GM19351 (cell line): ENCODE measurements at regions not wholly inside any gene's neighbourhood (a gene's known extent, or its start where the extent isn't known, plus 50 kb on each side); places are given as distances from the start of the nearest gene placed in this dataset.

Experiments
- ATAC-seq: cut with Tn5 transposase; IDR thresholded peaks from one replicate; pipeline ENCODE4 v1.9.1; 2021; ENCODE audit warnings: mild to moderate bottlenecking, moderate library complexity; ENCODE audit not compliant: unreplicated experiment

DNA sequence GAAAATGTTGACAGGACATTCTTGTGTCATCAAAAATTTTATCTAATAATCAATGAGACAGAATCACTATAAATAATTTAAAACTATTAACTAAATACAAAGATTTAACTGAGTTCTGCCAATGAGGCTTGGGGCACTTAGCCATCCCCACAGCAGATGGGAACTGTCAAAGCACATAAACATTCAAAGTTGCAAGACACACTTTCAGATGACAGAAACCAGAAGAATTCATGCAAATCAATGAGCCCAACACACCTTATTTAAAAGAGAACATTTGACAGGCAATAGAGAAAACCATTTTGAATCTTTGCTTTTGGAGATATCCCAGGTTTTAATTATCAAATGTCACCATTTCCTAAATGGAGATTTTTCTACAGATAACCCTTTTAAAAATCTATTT lies 566.2 kb downstream of the IRS1 start:
- no peak for ATAC-seq

DNA sequence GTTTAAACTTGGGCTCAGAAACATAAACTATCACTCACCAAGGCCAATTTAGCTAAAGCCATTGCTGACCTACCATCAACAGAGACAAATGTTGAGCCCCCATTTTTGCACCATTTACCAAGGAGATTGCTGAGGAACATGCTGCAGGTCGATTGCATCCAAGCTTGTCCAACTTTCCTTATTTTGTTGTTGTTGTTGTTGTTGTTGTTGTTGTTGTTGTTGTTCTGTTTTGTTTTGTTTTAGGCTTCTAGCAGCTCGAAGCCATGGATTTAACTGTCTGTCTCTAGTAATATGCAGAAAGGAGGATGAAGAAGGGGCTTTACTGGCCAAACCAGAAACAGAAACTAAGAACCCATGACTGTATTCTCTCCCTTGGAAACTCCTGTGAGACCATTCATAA lies 571.5 kb downstream of the IRS1 start:
- ATAC-seq, result no peak

DNA sequence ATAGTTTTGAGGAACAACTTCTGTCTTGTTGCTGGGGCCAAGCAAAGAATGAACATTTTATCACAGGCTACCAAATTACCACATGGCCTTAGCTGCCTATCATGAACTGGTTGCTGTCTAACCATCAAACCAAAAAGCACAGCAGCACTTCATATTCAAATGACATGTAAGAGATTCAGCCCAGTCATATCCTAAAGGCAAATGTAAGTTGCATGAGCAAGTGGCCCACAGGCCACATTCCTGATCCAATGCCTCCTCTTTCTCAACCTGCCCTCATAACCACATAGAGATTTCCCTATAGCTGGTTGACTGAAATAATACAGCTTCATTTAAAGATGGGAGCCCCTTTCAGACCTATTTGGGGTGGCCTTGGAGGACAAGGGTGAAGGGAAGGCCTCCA lies 572.3 kb downstream of the IRS1 start:
- no peak for ATAC-seq

DNA sequence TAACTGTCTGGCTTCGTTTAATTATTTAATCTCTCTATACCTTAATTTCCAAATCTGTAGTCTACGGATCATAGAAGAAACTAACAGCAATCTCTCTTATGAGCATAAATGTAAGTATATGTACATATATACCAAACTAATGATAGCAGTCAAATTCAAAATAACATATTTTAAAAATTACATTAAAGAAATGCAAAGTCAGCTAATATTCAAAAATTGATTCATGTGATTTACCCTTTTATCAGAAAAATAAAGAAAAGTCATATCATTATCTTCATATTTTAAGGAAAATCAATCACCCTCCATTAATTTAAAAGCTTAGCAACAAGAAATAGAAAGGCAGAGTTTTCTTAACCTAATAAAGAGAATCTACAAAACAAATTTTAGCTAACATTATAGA lies 575.9 kb downstream of the IRS1 start:
- ATAC-seq, result no peak

DNA sequence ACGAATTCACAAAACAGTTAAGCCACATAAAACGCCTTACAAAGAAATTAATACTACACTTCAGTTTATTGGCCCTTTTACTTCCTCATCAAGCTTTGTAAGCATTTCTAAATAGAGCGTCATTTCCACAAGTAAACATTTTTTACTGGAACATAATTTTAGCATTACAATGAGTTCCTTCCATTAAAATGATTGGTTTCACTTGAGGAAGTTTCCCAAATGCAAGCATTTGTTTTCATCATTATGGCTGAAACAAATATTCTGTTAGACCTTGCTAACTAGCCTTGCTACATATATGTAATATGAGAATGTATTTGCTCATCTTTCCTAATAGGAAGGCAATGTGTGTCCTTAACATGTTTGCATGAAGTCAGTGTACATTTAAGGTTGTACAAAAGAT lies 579.1 kb downstream of the IRS1 start:
- no peak for ATAC-seq

DNA sequence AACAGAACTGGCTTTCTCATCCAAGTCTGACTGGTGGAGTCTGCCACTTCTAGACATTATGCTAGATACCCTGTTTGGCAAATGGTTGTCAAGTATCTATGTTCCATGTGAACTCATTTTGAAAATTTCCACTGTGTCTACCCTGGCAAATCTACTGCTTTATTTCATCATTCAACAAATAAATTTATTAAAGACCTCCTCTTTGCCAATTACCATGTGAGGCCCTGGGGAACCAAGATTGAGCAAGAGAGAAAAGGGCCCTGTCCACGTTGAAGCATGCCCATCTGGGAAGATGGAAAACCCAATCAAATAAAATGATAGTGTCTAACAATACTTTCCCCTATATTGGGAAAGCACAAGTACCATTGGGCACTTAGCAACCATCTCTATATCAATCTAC lies 582.4 kb downstream of the IRS1 start:
- no peak for ATAC-seq

DNA sequence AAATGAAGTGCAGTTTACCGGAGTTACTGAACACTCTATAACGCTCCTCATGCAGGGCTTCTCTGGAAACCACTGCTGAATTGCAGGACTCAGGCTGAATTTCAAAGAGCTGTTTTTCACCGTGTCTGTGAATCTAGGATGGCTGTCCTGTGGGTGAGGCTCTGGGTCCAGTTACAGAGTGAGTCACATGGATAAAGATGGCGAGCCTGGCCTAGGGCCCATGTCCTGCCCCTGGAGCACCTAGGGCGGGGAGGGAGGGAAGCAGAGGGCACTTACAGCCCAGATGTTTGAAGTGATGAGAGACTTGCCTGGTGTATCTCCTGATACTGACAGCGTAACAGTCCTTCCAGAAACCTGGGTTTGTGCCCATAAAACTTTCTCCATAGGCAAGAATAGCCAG lies 583.0 kb downstream of the IRS1 start:
- no peak for ATAC-seq

DNA sequence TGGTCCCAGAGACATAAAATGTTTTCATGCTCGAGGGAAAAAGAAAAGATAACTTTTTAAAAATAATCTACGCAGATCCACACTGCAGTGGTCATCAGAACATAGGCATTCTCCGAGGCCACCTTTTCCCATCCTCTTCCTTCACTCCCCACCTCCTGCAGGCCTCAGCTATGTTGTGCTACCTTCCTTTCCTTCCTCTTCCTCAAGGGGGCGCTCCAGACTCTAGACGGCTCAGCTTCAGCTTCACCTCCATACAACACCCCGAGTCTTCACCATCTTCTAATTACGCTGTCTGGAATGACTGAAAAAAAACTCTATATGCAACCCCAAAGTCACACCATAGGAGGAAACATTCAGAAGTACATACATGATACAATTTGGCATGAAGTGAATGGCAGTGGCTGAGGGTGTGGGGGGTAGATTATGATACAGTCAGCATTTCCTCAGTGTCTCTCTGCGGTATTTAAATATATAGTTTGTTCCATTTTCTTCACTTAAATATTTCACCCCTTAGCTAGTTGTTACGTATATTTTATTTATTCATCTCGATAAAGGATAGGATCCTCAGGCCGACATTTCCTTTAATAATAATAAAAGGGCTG lies 583.6 kb downstream of the IRS1 start:
- peak; percentile 94 for ATAC-seq

DNA sequence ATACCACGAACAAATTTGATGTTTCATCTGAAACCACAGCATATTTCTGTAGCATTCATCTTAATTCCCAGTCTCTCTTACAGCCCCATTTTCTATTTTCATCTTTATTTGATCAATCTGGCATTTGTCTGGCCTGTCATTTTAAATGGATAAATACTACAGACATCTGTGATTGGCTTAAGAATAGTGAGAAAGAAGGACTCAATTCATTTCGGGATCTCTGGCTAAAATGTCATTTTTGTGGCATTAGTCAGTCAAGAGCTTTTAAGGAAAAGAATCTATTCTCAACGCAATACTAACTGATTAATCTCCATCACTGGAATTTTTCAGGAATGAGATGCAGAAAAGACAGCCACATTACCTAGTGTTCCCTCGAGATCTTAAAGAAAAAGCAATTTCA lies 585.9 kb downstream of the IRS1 start:
- no peak for ATAC-seq

DNA sequence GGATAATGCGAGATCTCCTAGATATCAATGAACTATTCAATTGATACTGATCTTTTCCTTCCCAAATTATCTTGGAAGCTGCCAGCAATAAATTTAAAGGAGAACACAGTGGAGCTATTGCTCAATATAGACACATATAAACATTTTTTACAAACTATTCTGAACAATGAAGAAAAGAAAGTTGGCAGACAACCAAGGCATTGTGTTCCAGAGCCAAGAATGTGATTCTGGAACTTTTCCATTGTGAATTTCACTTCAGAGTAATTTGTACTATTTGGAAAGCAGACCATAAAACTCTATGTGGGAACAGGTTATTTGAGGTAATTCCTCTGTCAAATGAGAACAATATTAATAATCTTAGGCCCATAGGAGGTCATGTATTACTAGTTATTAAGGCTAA lies 588.2 kb downstream of the IRS1 start:
- no peak for ATAC-seq

DNA sequence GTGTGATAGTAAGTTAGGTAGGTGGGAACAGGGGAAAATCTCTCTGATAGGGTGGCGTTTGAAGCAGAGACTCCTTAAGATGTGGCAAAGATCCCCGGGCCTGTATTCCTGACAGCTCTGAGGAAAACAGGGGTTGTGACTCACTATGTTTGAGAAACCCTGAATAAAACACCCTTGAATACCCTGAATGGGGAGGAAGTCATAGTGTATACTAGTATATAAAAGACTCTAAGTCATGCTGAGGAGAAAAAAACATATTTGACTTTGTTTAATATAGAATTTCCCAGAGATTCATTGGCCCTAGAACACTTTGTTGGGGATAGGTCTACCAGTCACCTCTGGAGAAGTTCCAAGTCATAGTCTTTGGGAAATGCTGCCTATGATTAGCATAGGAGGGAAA lies 590.9 kb downstream of the IRS1 start:
- no peak for ATAC-seq

DNA sequence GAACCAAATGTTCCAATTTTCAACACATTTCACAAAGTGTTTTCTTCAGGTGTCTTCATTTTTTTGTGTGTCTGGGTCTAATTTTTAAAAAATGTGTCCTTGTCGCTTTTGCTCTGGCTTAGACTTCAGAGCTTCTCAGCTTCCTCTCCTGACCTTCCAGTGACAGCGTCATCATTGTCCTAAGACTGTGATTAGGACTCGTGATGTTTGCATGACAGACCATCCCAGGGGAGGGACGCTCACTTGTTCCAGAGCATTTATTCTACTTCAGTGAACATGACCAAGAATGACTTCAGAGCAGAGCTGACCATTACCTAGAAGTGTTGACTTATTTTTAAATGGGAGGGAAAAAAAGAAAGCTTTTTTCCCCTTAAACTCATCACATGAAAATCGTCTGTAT lies 591.9 kb downstream of the IRS1 start:
- no peak for ATAC-seq

DNA sequence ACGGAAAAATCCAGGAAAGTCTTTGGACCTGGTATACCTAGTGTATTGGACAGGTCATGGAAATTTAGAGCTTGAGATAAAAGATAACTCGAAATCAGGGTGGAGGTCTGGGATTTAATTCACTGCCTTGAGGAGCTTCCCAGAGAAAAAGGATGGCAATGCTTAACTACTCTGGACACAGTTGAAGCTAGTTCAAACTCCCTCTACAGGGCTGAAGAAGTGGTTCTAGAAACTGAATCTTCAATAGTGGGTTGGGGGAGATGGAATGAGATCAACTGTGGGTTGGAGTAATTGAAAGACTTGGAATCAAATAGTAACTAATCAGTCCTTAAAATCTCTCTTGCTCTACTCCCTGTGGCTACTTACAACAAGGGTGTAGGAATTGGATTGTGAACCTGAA lies 600.1 kb downstream of the IRS1 start:
- ATAC-seq, result no peak

DNA sequence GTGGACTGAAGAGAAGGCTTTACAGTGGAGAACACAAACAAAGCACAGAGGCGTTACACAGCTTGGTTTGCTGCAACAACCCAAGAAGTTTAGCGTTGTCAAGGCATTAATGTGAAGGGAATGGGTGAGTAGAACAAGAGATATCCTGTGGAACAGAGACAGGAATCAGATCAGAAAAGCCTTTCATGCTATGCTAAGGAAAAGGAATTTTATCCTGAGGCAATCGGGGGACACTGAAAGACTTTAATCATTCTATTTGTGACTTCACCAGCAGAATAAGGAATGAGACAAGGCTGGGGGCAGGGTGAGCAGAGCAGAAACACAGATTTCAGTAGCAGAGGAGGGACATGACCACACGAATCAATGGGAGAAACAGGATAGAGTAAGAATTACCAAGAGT lies 600.7 kb downstream of the IRS1 start:
- no peak for ATAC-seq

DNA sequence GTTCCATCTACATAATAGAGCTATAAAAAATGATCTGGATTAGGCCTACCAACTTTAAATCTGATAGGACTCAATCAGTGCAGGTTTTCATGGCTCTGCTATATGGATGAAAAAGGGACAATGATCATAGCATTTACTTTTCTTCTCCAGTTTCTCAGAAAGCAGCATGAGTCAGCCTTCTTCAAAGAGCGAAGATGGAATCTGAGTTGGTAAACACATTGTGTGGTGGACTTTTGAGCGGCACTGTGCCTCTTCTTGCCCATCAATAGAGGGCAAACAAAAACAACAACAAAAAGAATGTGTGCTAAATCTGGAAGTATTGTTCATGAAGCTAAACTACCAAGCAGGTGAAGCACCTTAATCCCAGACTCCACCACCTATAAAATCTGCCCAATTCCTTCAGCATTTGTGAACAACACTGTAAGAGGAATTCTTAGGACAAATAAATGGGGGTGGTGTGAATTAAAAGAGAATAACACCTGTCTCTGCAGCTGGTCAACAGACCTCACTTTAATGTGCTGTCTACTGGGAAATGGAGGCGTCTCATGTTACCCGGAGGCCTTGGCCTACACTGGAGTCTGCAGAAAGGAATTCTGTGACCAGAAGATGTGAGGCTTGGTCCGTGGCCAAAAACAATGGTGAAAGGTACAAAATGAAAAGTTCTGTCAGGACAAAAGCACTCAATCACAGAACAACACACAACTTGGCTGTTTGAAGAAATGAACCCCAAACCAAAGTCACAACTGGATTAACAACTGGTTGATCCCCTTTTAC lies 609.0 kb downstream of the IRS1 start:
- no peak for ATAC-seq

DNA sequence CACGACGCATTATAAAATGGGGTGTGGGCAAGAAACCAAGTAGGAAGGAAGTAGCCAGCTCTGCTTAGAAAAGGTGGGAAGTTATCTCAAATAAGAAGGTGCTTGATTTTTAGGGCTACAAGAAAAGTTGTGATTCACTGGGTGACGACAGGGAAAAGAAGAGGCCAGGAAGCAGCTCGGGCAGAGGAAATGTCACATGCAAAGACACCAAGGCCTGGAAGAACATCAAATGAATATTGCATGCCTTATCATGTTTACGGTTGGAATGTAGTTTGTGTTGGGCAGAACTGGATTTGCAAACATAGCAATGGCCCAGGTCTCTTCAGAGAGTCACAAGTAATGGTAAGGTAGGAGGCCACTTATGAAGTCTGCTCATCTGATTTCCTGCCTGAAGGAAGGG lies 610.6 kb downstream of the IRS1 start:
- no peak for ATAC-seq

DNA sequence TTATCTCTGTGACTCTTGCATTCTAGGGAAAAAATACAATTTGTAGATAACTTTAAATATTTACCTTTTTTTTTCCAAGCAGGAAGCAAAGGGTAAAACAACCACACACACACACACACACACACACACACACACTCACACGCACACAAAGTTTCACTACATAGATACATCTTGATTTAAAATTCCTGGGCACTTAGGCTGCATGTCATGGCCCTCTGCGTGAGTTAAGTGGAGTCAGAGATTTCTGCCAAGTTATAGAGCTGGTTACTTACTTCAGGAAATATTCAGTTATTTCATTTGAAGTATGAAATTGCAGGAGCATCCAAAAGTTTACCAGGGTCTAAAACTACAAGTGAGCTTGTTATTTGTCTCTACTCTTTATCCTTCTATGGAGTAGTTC lies 612.0 kb downstream of the IRS1 start:
- ATAC-seq, result no peak

DNA sequence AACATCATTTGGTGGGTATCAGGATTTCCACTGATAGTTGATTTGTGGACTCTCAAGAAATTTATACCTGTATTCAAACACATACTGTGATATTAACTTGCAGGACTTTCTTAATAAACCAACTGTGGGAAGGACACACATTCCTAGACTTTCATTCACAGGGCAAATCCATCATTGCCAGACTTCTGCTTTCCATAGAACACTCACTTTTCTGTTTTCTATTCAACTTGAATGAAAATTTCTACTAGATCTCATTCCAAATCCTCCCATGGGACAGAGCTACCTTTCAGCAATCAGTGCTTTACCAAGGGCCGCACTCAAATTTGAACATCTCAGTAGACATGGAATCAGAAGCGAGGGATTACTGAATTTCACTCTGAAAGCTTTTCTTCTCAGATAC lies 612.5 kb downstream of the IRS1 start:
- ATAC-seq, result no peak

DNA sequence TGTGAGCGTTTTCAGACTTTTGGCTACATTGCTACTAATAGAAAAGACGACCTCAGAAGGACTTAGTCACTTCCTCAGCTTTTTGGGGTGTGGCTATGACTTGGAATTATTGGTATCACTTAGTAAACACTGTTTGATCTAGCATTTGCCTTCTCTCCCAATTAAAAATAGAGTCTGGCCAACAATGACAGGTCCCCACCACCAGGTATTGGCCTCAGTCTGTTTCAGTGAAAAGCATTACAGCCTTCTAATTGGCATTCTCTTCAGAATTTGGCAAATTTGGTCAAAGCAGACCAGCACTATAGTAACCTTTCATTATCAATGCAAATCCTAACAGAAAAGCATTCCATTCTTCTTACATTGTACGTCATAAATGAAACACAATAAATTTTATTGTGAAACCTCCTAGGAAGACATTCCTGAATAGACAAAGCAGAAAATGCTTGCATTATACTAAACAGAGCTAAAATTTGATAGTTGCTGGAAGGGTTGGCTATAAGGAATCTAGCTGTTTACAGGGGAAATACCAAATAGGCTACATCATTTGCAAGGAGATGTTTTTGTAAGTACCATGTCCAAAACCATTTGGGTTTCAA lies 613.9 kb downstream of the IRS1 start:
- no peak for ATAC-seq

DNA sequence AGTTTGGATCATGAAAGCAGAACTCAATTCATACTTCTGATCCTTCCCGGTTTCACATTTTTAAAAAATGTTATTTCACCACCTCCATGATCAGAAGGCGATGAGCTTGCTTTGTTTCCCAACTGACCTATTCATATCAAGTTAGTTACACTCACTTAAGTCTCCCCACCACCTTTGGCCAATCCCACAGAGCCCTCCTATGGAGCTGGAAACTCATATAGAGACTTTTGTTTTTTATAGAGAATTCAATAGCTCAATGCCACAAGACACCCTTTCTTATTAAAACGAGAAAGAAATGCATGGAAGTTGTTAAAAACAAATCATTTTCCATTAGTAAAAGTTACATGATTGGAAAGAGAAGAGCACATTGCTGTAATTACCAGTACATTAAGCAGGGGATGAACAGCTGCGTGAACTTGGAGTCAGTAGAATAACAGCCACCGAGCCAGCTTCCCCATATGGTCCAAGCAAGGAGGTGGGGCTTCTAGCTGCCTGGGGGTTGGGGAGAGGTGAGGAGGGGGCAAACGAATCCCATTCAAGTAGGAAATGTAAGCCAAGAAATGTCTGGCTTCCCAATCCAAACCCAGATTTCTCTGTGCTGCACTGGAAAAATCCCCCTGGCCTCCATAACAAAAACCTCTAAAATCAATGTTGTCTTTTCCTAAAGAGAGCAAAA lies 614.5 kb downstream of the IRS1 start:
- ATAC-seq, result no peak

DNA sequence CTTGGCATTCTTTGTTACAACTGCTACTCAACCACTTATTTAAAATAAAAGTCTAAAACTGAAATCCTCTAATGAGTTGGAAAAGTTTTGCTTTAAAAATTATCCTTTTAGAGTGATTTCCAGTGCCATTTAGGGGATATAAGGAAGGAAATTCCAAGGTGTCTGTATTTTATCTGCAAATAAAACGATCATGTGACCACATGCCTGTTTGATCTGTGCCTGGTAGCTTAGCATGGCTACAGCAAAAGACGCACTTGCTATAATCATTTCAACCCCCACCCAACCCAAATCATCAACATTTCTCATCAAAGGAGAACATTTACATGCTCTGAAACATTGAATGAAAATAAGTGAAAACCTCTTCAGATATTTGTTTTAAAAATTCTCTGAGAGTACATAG lies 615.1 kb downstream of the IRS1 start:
- ATAC-seq, result no peak

DNA sequence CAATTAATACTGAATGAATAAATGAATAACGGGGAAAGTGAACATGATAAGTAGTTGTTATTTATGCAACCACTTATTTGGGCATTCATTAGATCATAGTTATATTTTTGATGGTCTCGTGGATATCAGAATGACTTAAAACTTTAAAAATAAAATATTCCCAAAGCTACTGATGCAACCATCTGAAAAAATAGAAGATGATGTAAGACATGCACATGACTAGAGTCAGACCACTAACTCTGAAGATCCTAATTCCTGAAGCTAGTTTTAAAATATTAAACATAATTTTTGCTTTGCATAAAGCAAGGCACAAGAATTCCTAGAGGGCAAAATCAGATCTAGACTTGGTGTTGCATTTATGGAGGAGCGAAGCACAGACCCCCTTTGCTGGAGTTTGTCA lies 616.1 kb downstream of the IRS1 start:
- ATAC-seq, result no peak
